Caco-2 (cell line): ENCODE measurements at regions not wholly inside any gene's neighbourhood (a gene's known extent, or its start where the extent isn't known, plus 50 kb on each side); places are given as distances from the start of the nearest gene placed in this dataset.
"Not testable (repeated sequence)": the region's sequence is repeated elsewhere in the genome, so short reads cannot be mapped to it uniquely, and the experiment has no call there.

Source experiments
- BruUV-seq: library from RNA; stranded (reverse); fragments of 400-500 nt; replicated peaks from 2 replicates; lab custom pipeline; 2021; lab: Mats Ljungman, UMichigan
- CTCF ChIA-PET: fragments of 300-600 bp; sonication (Branson Sonifier 250); formaldehyde crosslinking; loops from one replicate; lab custom pipeline; 2022; ENCODE audit warnings: antibody characterized with exemption; lab: Charles Lee
- POLR2A ChIA-PET: fragments of 300-600 bp; sonication (Branson Sonifier 250); formaldehyde crosslinking; loops from one replicate; lab custom pipeline; 2022; ENCODE audit warnings: antibody characterized with exemption; lab: Charles Lee
- DNase-seq, 2 experiments: peaks; one replicate each; pipeline versions ENCODE4 v3.0.0 to v3.0.0-alpha.2; 2020 to 2022
- H3K27me3 ChIP-seq: replicated peaks from 2 replicates; pipeline ENCODE4 v1.6.0; 2011; ENCODE audit warnings: low read length; ENCODE audit not compliant: control insufficient read depth, insufficient read depth
- H3K36me3 ChIP-seq: 2 replicates; pipeline ENCODE4 v1.5.1; 2011; ENCODE audit warnings: low read length; ENCODE audit not compliant: control insufficient read depth, insufficient read depth
- H3K4me1 ChIP-seq: fragments of 250-450 bp; sonication (Bioruptor Pico); 2 replicates; pipeline ENCODE4 v1.5.1; 2020; ENCODE audit warnings: mild to moderate bottlenecking
- H3K4me3 ChIP-seq: 2 replicates; pipeline ENCODE4 v1.5.1; 2011; ENCODE audit warnings: low read depth, mild to moderate bottlenecking, control low read depth, low read length
- H3K9me3 ChIP-seq: fragments of 250-450 bp; sonication (Bioruptor Pico); 2 replicates; pipeline ENCODE4 v1.5.1; 2020; ENCODE audit warnings: mild to moderate bottlenecking, moderate library complexity
- H3K27ac Mint-ChIP-seq: one replicate; pipeline ENCODE4 v1.8.0; 2022; ENCODE audit warnings: mixed read lengths; ENCODE audit not compliant: unreplicated experiment
- H3K27me3 Mint-ChIP-seq: one replicate; pipeline ENCODE4 v1.8.0; 2022; ENCODE audit warnings: mixed read lengths; ENCODE audit not compliant: insufficient read depth, unreplicated experiment
- H3K36me3 Mint-ChIP-seq: one replicate; pipeline ENCODE4 v1.8.0; 2022; ENCODE audit warnings: mild to moderate bottlenecking, mixed read lengths; ENCODE audit not compliant: insufficient read depth, unreplicated experiment
- H3K4me1 Mint-ChIP-seq: one replicate; pipeline ENCODE4 v1.8.0; 2022; ENCODE audit warnings: low read depth, mixed read lengths; ENCODE audit not compliant: unreplicated experiment
- H3K4me3 Mint-ChIP-seq: one replicate; pipeline ENCODE4 v1.8.0; 2022; ENCODE audit warnings: mild to moderate bottlenecking, moderate library complexity, mixed read lengths; ENCODE audit not compliant: unreplicated experiment
- H3K9me3 Mint-ChIP-seq: one replicate; pipeline ENCODE4 v1.8.0; 2022; ENCODE audit warnings: mixed read lengths; ENCODE audit not compliant: unreplicated experiment
- CTCF ChIP-seq, 2 experiments: fragments of 200-600 bp in 1 of 2; IDR thresholded peaks; 1 replicate in 1 of 2; 2 replicates in 1 of 2; pipeline versions ENCODE4 v1.5.1 to v1.8.0; 2011 to 2022; ENCODE audit warnings: antibody characterized with exemption in 1 of 2, control low read depth in 1 of 2, inconsistent platforms in 1 of 2, low read depth in 1 of 2, low read length in 1 of 2, mild to moderate bottlenecking in 1 of 2, moderate library complexity in 1 of 2; ENCODE audit not compliant: insufficient read depth in 1 of 2, severe bottlenecking in 1 of 2, unreplicated experiment in 1 of 2
- intact Hi-C: fragments of 100-400 bp; cut with micrococcal nuclease; formaldehyde crosslinking; loops from one replicate; pipeline ENCODE4 v1.10.0; 2022; ENCODE audit not compliant: unreplicated experiment

- no peaks in the 10 kb centered on the region for H3K9me3 Mint-ChIP-seq
- no TSS peak for BruUV-seq
- H3K27me3 Mint-ChIP-seq = no peaks in the 10 kb centered on the region
- no peak overlapping the region for H3K27ac Mint-ChIP-seq
- no peak overlapping the region for H3K4me3 Mint-ChIP-seq
- ChIA-PET CTCF (no interaction called here), POLR2A (no interaction called here)
- intact Hi-C loops = no loop called here
- TF ChIP-seq CTCF (IDR thresholded peaks at IDR 0.05; ENCODE audit: insufficient read depth in 1 of 2, low read depth in 1 of 2, low read length in 1 of 2, severe bottlenecking in 1 of 2, unreplicated experiment in 1 of 2) = no peak
- DNase-seq = no peak
- no peaks in the 10 kb centered on the region for H3K4me1 Mint-ChIP-seq
- Histone ChIP-seq H3K27me3 (no peaks in the 10 kb centered on the region), H3K36me3 (no peaks in the 10 kb centered on the region), H3K4me1 (no peaks in the 10 kb centered on the region), H3K4me3 (no peak overlapping the region), H3K9me3 (no peaks in the 10 kb centered on the region)
- no peaks in the 10 kb centered on the region for H3K36me3 Mint-ChIP-seq
Measured at GRCh38 chr3:6697722-6698121, 163.2 kb upstream of the GRM7 start.

- BruUV-seq, POLR2A ChIA-PET, H3K27ac Mint-ChIP-seq: not testable (repeated sequence)
Measured at GRCh38 chr3:6704817-6705216, 156.1 kb upstream of the GRM7 start.

GRCh38 chr3:6706777-6707176, 154.1 kb upstream of the GRM7 start:
- no TSS peak for BruUV-seq
- no peak overlapping the region for H3K4me3 ChIP-seq
- no peaks in the 10 kb centered on the region for H3K9me3 ChIP-seq
- no peak for DNase-seq
- Mint-ChIP-seq H3K9me3 (no peaks in the 10 kb centered on the region), H3K36me3 (no peaks in the 10 kb centered on the region), H3K4me3 (no peak overlapping the region), H3K27me3 (no peaks in the 10 kb centered on the region), H3K4me1 (no peaks in the 10 kb centered on the region), H3K27ac (no peak overlapping the region)
- H3K36me3 ChIP-seq = no peaks in the 10 kb centered on the region
- TF ChIP-seq CTCF (IDR thresholded peaks at IDR 0.05; ENCODE audit: insufficient read depth in 1 of 2, low read depth in 1 of 2, low read length in 1 of 2, severe bottlenecking in 1 of 2, unreplicated experiment in 1 of 2) = no peak
- no peaks in the 10 kb centered on the region for H3K27me3 ChIP-seq
- no peaks in the 10 kb centered on the region for H3K4me1 ChIP-seq
- ChIA-PET POLR2A (no interaction called here), CTCF (no interaction called here)
- intact Hi-C loops = no loop called here

More at GRCh38 chr3:6704817-6705216, 156.1 kb upstream of the GRM7 start:
- H3K36me3 Mint-ChIP-seq, H3K4me1 Mint-ChIP-seq, H3K4me1 ChIP-seq, H3K9me3 Mint-ChIP-seq, H3K4me3 ChIP-seq, CTCF ChIA-PET, H3K4me3 Mint-ChIP-seq, H3K27me3 ChIP-seq, H3K9me3 ChIP-seq, H3K36me3 ChIP-seq, intact Hi-C loops, H3K27me3 Mint-ChIP-seq, DNase-seq: not testable (repeated sequence)

- no peak for TF ChIP-seq CTCF (IDR thresholded peaks at IDR 0.05; ENCODE audit: insufficient read depth in 1 of 2, low read depth in 1 of 2, low read length in 1 of 2, severe bottlenecking in 1 of 2, unreplicated experiment in 1 of 2)
- intact Hi-C loops = no loop called here
- Mint-ChIP-seq H3K9me3 (no peaks in the 10 kb centered on the region), H3K36me3 (no peaks in the 10 kb centered on the region), H3K4me1 (no peaks in the 10 kb centered on the region), H3K27ac (no peak overlapping the region), H3K27me3 (no peaks in the 10 kb centered on the region), H3K4me3 (no peak overlapping the region)
- H3K27me3 ChIP-seq = no peaks in the 10 kb centered on the region
- H3K4me1 ChIP-seq = no peaks in the 10 kb centered on the region
- no peak overlapping the region for H3K4me3 ChIP-seq
- no peaks in the 10 kb centered on the region for H3K36me3 ChIP-seq
- POLR2A ChIA-PET = no interaction called here
- no TSS peak for BruUV-seq
- no peaks in the 10 kb centered on the region for H3K9me3 ChIP-seq
- DNase-seq = peak in 1 of 2 experiments; percentile 7
- CTCF ChIA-PET = no interaction called here
Measured at GRCh38 chr3:6709178-6709577, 151.7 kb upstream of the GRM7 start.
